CD8-positive, alpha-beta memory T cell (primary cell): ENCODE measurements at regions not wholly inside any gene's neighbourhood (a gene's known extent, or its start where the extent isn't known, plus 50 kb on each side); places are given as distances from the start of the nearest gene placed in this dataset.
"Not testable (repeated sequence)": the region's sequence is repeated elsewhere in the genome, so short reads cannot be mapped to it uniquely, and the experiment has no call there.

Experiments used
- CTCF ChIA-PET: fragments of 350-600 bp; sonication (Branson Sonifier 250); formaldehyde crosslinking; loops from one replicate; lab custom pipeline; 2021; ENCODE audit warnings: antibody characterized with exemption; lab: Charles Lee
- POLR2A ChIA-PET: fragments of 350-600 bp; sonication (Branson Sonifier 250); formaldehyde crosslinking; loops from one replicate; lab custom pipeline; 2021; ENCODE audit warnings: antibody characterized with exemption; lab: Charles Lee
- DNase-seq, 5 donors: peaks; one replicate each; pipeline versions ENCODE4 v3.0.0 to v3.0.0-alpha.2; 2020 to 2022; ENCODE audit warnings: mixed read lengths in 1 of 5
- H3K27ac ChIP-seq: one replicate; pipeline ENCODE4 v1.7.0; 2013; ENCODE audit warnings: low read depth, mild to moderate bottlenecking, low read length, moderate library complexity
- H3K27me3 ChIP-seq: 2 replicates; pipeline ENCODE4 v1.7.0; 2013; ENCODE audit warnings: low read length, mild to moderate bottlenecking; ENCODE audit not compliant: insufficient read depth, poor library complexity, severe bottlenecking
- H3K36me3 ChIP-seq: 2 replicates; pipeline ENCODE4 v1.7.0; 2013; ENCODE audit warnings: mild to moderate bottlenecking, low read length, moderate library complexity; ENCODE audit not compliant: insufficient read depth
- H3K4me1 ChIP-seq: 2 replicates; pipeline ENCODE4 v1.7.0; 2013; ENCODE audit warnings: mild to moderate bottlenecking, low read length, moderate library complexity; ENCODE audit not compliant: insufficient read depth
- H3K4me3 ChIP-seq: 2 replicates; pipeline ENCODE4 v1.7.0; 2013; ENCODE audit warnings: mild to moderate bottlenecking, low read length
- H3K9me3 ChIP-seq: 2 replicates; pipeline ENCODE4 v1.7.0; 2013; ENCODE audit warnings: mild to moderate bottlenecking, low read length
- H3K27ac Mint-ChIP-seq, 8 donors: one replicate each; pipeline ENCODE4 v1.8.0; 2020 to 2021; ENCODE audit warnings: mixed read lengths in 8 of 8, mild to moderate bottlenecking in 6 of 8, inconsistent platforms in 3 of 8, moderate library complexity in 3 of 8
- H3K27me3 Mint-ChIP-seq, 2 donors: one replicate each; pipeline ENCODE4 v1.8.0; 2020 to 2021; ENCODE audit warnings: mixed read lengths in 2 of 2, mild to moderate bottlenecking in 1 of 2, moderate library complexity in 1 of 2
- H3K36me3 Mint-ChIP-seq, 3 donors: one replicate each; pipeline ENCODE4 v1.8.0; 2020 to 2021; ENCODE audit warnings: mixed read lengths in 3 of 3, inconsistent platforms in 1 of 3, mild to moderate bottlenecking in 1 of 3
- H3K4me1 Mint-ChIP-seq, 3 donors: one replicate each; pipeline ENCODE4 v1.8.0; 2020 to 2021; ENCODE audit warnings: mixed read lengths in 3 of 3, inconsistent platforms in 1 of 3, mild to moderate bottlenecking in 1 of 3
- H3K4me3 Mint-ChIP-seq, 7 donors: one replicate each; pipeline ENCODE4 v1.8.0; 2020 to 2021; ENCODE audit warnings: mixed read lengths in 7 of 7, mild to moderate bottlenecking in 6 of 7, moderate library complexity in 4 of 7, inconsistent platforms in 2 of 7
- H3K9me3 Mint-ChIP-seq, 5 donors: one replicate each; pipeline ENCODE4 v1.8.0; 2020 to 2022; ENCODE audit warnings: mixed read lengths in 5 of 5, mild to moderate bottlenecking in 3 of 5, moderate library complexity in 2 of 5, inconsistent platforms in 1 of 5

DNA sequence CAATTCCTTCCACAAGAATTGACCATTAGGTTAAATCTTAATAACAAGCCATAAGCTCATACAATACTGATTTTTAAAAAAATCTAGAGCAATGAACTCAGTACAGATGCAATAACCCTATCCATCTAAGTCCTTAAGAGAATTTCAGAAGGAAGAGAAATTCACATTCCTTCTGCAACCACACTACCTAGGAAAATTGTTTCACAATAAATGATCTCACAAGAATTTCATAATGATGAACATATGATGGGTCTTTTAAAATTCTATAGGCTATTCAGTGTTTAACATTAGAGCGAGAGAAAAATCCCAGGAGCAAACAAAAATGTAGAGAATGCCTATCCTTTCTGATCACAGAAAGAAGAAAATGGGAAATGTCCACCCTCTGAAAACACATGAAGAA lies 70.0 kb upstream of the MAGI2 start:
- H3K4me3 ChIP-seq = no peak overlapping the region
- Mint-ChIP-seq H3K9me3 (peaks cover 2 to 33% (median 2%) of the 10 kb centered on the region in 5 donors), H3K27ac (no peak overlapping the region), H3K27me3 (no peaks in the 10 kb centered on the region), H3K36me3 (peaks cover 0 to 1% (median 0%) of the 10 kb centered on the region in 3 donors), H3K4me3 (no peak overlapping the region), H3K4me1 (no peaks in the 10 kb centered on the region)
- DNase-seq = no peak
- H3K9me3 ChIP-seq = no peaks in the 10 kb centered on the region
- H3K36me3 ChIP-seq = no peaks in the 10 kb centered on the region
- CTCF ChIA-PET = no interaction called here
- no peaks in the 10 kb centered on the region for H3K4me1 ChIP-seq
- H3K27ac ChIP-seq = no peak overlapping the region
- no peaks in the 10 kb centered on the region for H3K27me3 ChIP-seq
- POLR2A ChIA-PET = no interaction called here

DNA sequence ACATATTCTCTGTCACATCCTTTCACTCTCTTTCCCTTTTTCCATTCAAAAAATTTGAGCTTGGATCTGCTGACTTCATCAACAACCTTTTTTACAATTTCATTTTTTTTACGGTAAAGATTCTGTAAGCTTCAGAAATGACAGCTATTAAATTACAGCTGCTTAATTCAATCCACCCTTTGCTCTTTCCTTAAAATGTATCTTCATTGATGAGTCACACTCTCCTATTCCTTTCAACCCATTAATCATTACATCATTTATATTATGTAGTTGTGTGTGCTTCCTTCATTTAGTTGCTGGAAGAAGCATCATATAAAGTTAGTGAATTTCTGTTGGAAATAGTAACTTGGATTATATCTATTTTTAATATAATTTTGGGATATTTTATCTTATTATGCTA lies 67.1 kb upstream of the MAGI2 start:
- Mint-ChIP-seq H3K27me3 (no peaks in the 10 kb centered on the region), H3K36me3 (peaks cover 0 to 1% (median 0%) of the 10 kb centered on the region in 3 donors), H3K27ac (no peak overlapping the region), H3K4me1 (no peaks in the 10 kb centered on the region), H3K9me3 (peaks cover 2 to 24% (median 3%) of the 10 kb centered on the region in 5 donors), H3K4me3 (no peak overlapping the region)
- Histone ChIP-seq H3K27ac (no peak overlapping the region), H3K4me1 (no peaks in the 10 kb centered on the region), H3K4me3 (no peak overlapping the region), H3K36me3 (no peaks in the 10 kb centered on the region), H3K9me3 (no peaks in the 10 kb centered on the region), H3K27me3 (no peaks in the 10 kb centered on the region)
- no peak for DNase-seq
- ChIA-PET CTCF (no interaction called here), POLR2A (no interaction called here)

DNA sequence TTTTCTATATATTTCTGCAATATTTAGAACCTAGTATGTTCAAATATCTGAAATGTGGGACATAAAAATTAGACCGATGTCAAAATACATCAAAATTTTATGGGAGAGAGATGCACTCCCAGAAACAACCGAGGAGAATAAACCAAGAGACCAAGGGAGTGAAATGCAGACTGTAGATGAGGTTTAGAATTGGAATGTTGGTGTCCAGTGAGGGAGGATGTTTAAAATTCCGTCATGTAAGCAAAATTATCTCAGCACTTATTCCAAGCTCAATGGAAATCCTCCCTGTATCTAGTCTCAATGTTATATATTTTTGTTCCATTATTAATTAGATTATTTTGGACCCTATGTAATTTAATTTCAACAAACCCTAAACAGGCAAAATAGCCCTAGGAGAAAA lies 61.9 kb upstream of the MAGI2 start:
- Mint-ChIP-seq H3K4me1 (no peaks in the 10 kb centered on the region), H3K27ac (no peak overlapping the region), H3K9me3 (peaks cover 9 to 24% (median 12%) of the 10 kb centered on the region in 5 donors), H3K27me3 (peaks cover 0 to 2% of the 10 kb centered on the region in 2 donors), H3K4me3 (no peak overlapping the region), H3K36me3 (no peaks in the 10 kb centered on the region)
- Histone ChIP-seq H3K27ac (no peak overlapping the region), H3K27me3 (no peaks in the 10 kb centered on the region), H3K4me1 (no peaks in the 10 kb centered on the region), H3K4me3 (no peak overlapping the region), H3K9me3 (no peaks in the 10 kb centered on the region), H3K36me3 (no peaks in the 10 kb centered on the region)
- ChIA-PET POLR2A (no interaction called here), CTCF (no interaction called here)
- no peak for DNase-seq

DNA sequence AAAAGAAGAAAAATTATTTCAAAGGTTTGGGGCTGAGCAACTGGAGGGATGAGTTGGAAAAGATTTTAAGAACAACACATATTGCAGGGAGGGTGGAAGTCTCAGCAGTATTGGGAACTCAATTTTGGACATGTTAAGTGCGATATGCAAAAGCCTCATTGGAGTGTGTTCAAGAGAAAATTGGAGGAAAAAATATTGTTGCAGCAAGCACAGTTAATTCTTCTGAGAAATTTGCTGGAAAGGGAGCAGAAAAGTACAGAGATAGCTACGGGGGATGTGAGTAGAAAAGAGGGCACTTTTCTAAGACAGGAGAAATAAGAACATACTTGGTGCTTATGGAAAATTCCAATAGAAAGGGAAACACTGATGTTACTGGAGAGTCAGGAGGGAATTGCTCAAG lies 59.8 kb upstream of the MAGI2 start:
- H3K4me1 Mint-ChIP-seq = no peaks in the 10 kb centered on the region
- Histone ChIP-seq H3K27ac (no peak overlapping the region), H3K36me3 (no peaks in the 10 kb centered on the region), H3K4me1 (no peaks in the 10 kb centered on the region), H3K9me3 (no peaks in the 10 kb centered on the region), H3K4me3 (no peak overlapping the region), H3K27me3 (no peaks in the 10 kb centered on the region)
- peaks cover 0 to 2% of the 10 kb centered on the region in 2 donors for H3K27me3 Mint-ChIP-seq
- peaks cover 10 to 30% (median 12%) of the 10 kb centered on the region in 5 donors for H3K9me3 Mint-ChIP-seq
- ChIA-PET POLR2A (no interaction called here), CTCF (no interaction called here)
- DNase-seq = no peak
- no peak overlapping the region for H3K4me3 Mint-ChIP-seq
- no peaks in the 10 kb centered on the region for H3K36me3 Mint-ChIP-seq
- no peak overlapping the region for H3K27ac Mint-ChIP-seq

DNA sequence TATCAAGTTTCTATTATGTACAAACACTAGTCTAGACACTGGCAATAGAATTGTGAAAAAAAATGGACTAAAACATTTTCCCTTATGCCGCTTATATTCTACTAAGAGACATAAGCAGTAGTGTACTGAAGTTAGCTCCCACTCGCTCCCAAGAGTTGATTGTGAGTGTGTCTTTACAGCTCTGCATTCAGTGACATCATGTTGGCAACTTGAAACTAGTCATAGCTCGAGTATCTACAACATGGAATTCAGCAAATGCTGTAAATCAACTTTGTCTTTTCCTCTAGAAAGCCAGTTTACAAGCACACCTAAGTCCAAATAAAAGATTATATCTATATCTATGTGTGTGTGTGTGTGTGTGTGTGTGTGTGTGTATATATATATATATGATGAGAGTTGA lies 58.8 kb upstream of the MAGI2 start:
- no peaks in the 10 kb centered on the region for H3K4me1 Mint-ChIP-seq
- POLR2A ChIA-PET = no interaction called here

DNA sequence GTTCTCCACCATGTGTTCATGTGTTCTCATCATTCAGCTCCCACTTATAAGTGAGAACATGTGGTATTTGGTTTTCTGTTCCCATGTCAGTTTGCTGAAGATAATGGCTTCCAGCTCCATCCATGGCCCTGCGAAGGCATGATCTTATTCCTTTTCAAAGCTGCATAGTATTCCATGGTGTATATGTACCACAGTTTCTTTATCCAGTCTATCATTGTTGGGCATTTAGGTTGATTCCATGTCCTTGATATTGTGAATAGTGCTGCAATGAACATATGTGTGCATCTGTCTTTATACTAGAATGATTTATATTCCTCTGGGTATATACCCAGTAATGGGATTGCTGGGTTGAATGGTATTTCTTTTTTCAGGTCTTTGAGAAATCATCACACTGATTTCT lies 57.6 kb upstream of the MAGI2 start:
- H3K36me3 Mint-ChIP-seq, H3K4me3 ChIP-seq, H3K36me3 ChIP-seq, H3K27ac ChIP-seq, POLR2A ChIA-PET, H3K27me3 Mint-ChIP-seq, CTCF ChIA-PET, H3K4me3 Mint-ChIP-seq, H3K27me3 ChIP-seq, H3K9me3 ChIP-seq, H3K4me1 Mint-ChIP-seq, H3K4me1 ChIP-seq, DNase-seq, H3K27ac Mint-ChIP-seq: not testable (repeated sequence)
- peaks cover 11 to 40% (median 12%) of the 10 kb centered on the region in 5 donors for H3K9me3 Mint-ChIP-seq

More for the DNA sequence above, 58.8 kb upstream of the MAGI2 start:
- Mint-ChIP-seq H3K4me3 (no peak overlapping the region), H3K9me3 (peaks cover 11 to 33% (median 12%) of the 10 kb centered on the region in 5 donors), H3K27ac (no peak overlapping the region), H3K36me3 (no peaks in the 10 kb centered on the region), H3K27me3 (peaks cover 0 to 2% of the 10 kb centered on the region in 2 donors)
- no peaks in the 10 kb centered on the region for H3K4me1 ChIP-seq
- no peaks in the 10 kb centered on the region for H3K36me3 ChIP-seq
- no peaks in the 10 kb centered on the region for H3K9me3 ChIP-seq
- no peak for DNase-seq
- H3K27me3 ChIP-seq = no peaks in the 10 kb centered on the region
- no peak overlapping the region for H3K4me3 ChIP-seq
- CTCF ChIA-PET = no interaction called here
- H3K27ac ChIP-seq = no peak overlapping the region

DNA sequence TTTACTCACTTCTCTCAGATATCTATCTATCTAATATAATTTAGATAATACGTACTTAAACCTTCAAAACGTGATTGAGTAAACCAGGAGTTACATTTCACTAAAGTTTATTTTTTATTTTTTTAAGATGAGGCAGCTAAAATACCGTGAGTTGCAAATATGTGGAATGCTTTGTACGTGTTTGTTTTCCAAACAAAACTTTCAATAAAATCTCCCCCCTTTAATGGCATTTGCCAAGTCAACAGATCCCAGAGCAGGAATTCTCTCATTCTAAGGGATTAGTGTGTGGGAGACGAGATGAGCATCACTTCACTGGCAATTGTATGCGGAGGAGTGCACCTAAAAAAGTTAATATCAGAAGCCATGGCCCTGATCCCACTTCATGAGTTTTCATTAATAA lies 53.7 kb upstream of the MAGI2 start:
- Mint-ChIP-seq H3K4me3 (no peak overlapping the region), H3K4me1 (no peaks in the 10 kb centered on the region), H3K9me3 (peaks cover 5 to 26% (median 9%) of the 10 kb centered on the region in 5 donors), H3K27ac (no peak overlapping the region), H3K36me3 (no peaks in the 10 kb centered on the region), H3K27me3 (peaks cover 0 to 2% of the 10 kb centered on the region in 2 donors)
- Histone ChIP-seq H3K9me3 (no peaks in the 10 kb centered on the region), H3K27me3 (no peaks in the 10 kb centered on the region), H3K4me3 (no peak overlapping the region), H3K4me1 (no peaks in the 10 kb centered on the region), H3K27ac (no peak overlapping the region), H3K36me3 (no peaks in the 10 kb centered on the region)
- no peak for DNase-seq
- POLR2A ChIA-PET = no interaction called here
- CTCF ChIA-PET = no interaction called here

DNA sequence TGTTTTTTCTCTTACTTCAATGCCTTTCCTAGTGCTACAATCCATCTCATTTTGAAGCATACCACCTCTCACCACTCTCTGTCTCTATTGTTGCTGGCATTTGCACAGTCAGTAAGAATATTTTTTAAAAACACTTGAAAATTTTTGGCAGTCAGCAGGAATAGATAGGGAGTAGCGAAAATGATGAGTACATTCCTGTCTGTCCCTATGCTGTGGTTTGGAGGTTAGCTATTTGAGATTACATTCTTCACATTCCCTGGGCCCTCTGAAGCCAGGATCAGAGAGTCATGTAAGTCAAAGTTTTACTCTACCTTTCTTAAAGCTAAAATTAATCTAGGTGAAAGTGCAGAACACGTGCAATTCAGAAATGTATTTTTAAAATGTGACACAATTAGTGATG lies 53.0 kb upstream of the MAGI2 start:
- Mint-ChIP-seq H3K4me1 (no peaks in the 10 kb centered on the region), H3K27ac (no peak overlapping the region), H3K4me3 (no peak overlapping the region), H3K36me3 (no peaks in the 10 kb centered on the region), H3K9me3 (peaks cover 5 to 26% (median 9%) of the 10 kb centered on the region in 5 donors), H3K27me3 (peaks cover 0 to 2% of the 10 kb centered on the region in 2 donors)
- Histone ChIP-seq H3K9me3 (no peaks in the 10 kb centered on the region), H3K4me3 (no peak overlapping the region), H3K27ac (no peak overlapping the region), H3K36me3 (no peaks in the 10 kb centered on the region), H3K4me1 (no peaks in the 10 kb centered on the region), H3K27me3 (no peaks in the 10 kb centered on the region)
- DNase-seq = no peak
- CTCF ChIA-PET = no interaction called here
- POLR2A ChIA-PET = no interaction called here
